H7 (cell line): ENCODE measurements at regions not wholly inside any gene's neighbourhood (a gene's known extent, or its start where the extent isn't known, plus 50 kb on each side); places are given as distances from the start of the nearest gene placed in this dataset.

Experiments
- DNase-seq: peaks from one replicate; pipeline ENCODE4 v3.0.0; 2012
- H3K27me3 ChIP-seq: 2 replicates; pipeline ENCODE4 v1.6.0; 2011; ENCODE audit warnings: mild to moderate bottlenecking, low read length; ENCODE audit not compliant: control insufficient read depth, insufficient read depth
- H3K36me3 ChIP-seq: replicated peaks from 2 replicates; pipeline ENCODE4 v1.5.1; 2011; ENCODE audit warnings: low read length; ENCODE audit not compliant: control insufficient read depth, insufficient read depth
- H3K4me3 ChIP-seq: 2 replicates; pipeline ENCODE4 v1.5.1; 2011; ENCODE audit warnings: low read depth, mild to moderate bottlenecking, control low read depth, low read length, moderate library complexity; ENCODE audit not compliant: insufficient read depth

GRCh38 chr7:94206295-94206694 is 188.4 kb upstream of the COL1A2 start:
- Histone ChIP-seq H3K4me3 (no peak overlapping the region), H3K36me3 (no peaks in the 10 kb centered on the region), H3K27me3 (no peaks in the 10 kb centered on the region)
- DNase-seq: no peak

- Histone ChIP-seq H3K4me3 (no peak overlapping the region), H3K36me3 (no peaks in the 10 kb centered on the region), H3K27me3 (no peaks in the 10 kb centered on the region)
- DNase-seq: no peak
These were observed 182.5 kb upstream of the COL1A2 start for GRCh38 chr7:94212160-94212559.

GRCh38 chr7:94216944-94217461 is 177.7 kb upstream of the COL1A2 start:
- Histone ChIP-seq H3K27me3 (no peaks in the 10 kb centered on the region), H3K4me3 (no peak overlapping the region), H3K36me3 (no peaks in the 10 kb centered on the region)
- DNase-seq: no peak

- no peaks in the 10 kb centered on the region for H3K36me3 ChIP-seq
- H3K4me3 ChIP-seq: no peak overlapping the region
- DNase-seq: no peak
- no peaks in the 10 kb centered on the region for H3K27me3 ChIP-seq
These were observed 176.9 kb upstream of the COL1A2 start for GRCh38 chr7:94217766-94218165.

- no peak for DNase-seq
- no peaks in the 10 kb centered on the region for H3K36me3 ChIP-seq
- H3K27me3 ChIP-seq: no peaks in the 10 kb centered on the region
- no peak overlapping the region for H3K4me3 ChIP-seq
These were observed 172.2 kb upstream of the COL1A2 start for GRCh38 chr7:94222516-94222915.

GRCh38 chr7:94223375-94224084 is 171.2 kb upstream of the COL1A2 start:
- no peak overlapping the region for H3K4me3 ChIP-seq
- peak; percentile 18 for DNase-seq
- no peaks in the 10 kb centered on the region for H3K27me3 ChIP-seq
- no peaks in the 10 kb centered on the region for H3K36me3 ChIP-seq

GRCh38 chr7:94228223-94228622 is 166.5 kb upstream of the COL1A2 start:
- no peak overlapping the region for H3K4me3 ChIP-seq
- no peaks in the 10 kb centered on the region for H3K27me3 ChIP-seq
- H3K36me3 ChIP-seq: no peaks in the 10 kb centered on the region
- DNase-seq: peak; percentile 7

GRCh38 chr7:94228678-94229077 is 166.0 kb upstream of the COL1A2 start:
- no peak for DNase-seq
- Histone ChIP-seq H3K36me3 (no peaks in the 10 kb centered on the region), H3K4me3 (no peak overlapping the region), H3K27me3 (no peaks in the 10 kb centered on the region)

GRCh38 chr7:94231305-94231704 is 163.4 kb upstream of the COL1A2 start:
- H3K4me3 ChIP-seq: no peak overlapping the region
- H3K36me3 ChIP-seq: no peaks in the 10 kb centered on the region
- H3K27me3 ChIP-seq: peaks cover 8% of the 10 kb centered on the region

GRCh38 chr7:94236960-94237359 is 157.7 kb upstream of the COL1A2 start:
- peak; percentile 2 for DNase-seq
- no peak overlapping the region for H3K4me3 ChIP-seq
- H3K36me3 ChIP-seq: no peaks in the 10 kb centered on the region
- H3K27me3 ChIP-seq: peaks cover 17% of the 10 kb centered on the region

More at GRCh38 chr7:94231305-94231704, 163.4 kb upstream of the COL1A2 start:
- no peak for DNase-seq

- no peak overlapping the region for H3K4me3 ChIP-seq
- peaks cover 17% of the 10 kb centered on the region for H3K27me3 ChIP-seq
- H3K36me3 ChIP-seq: no peaks in the 10 kb centered on the region
- DNase-seq: no peak
These were observed 157.3 kb upstream of the COL1A2 start for GRCh38 chr7:94237417-94237816.

GRCh38 chr7:94239661-94240234 is 154.9 kb upstream of the COL1A2 start:
- H3K27me3 ChIP-seq: peaks cover 16% of the 10 kb centered on the region
- no peak overlapping the region for H3K4me3 ChIP-seq
- no peaks in the 10 kb centered on the region for H3K36me3 ChIP-seq
- no peak for DNase-seq

- peaks cover 12% of the 10 kb centered on the region for H3K27me3 ChIP-seq
- H3K36me3 ChIP-seq: no peaks in the 10 kb centered on the region
- no peak overlapping the region for H3K4me3 ChIP-seq
- no peak for DNase-seq
These were observed 153.8 kb upstream of the COL1A2 start for GRCh38 chr7:94240902-94241301.

GRCh38 chr7:94241402-94241925 is 153.2 kb upstream of the COL1A2 start:
- Histone ChIP-seq H3K4me3 (no peak overlapping the region), H3K36me3 (no peaks in the 10 kb centered on the region), H3K27me3 (peaks cover 8% of the 10 kb centered on the region)
- DNase-seq: no peak

- H3K36me3 ChIP-seq: no peaks in the 10 kb centered on the region
- H3K4me3 ChIP-seq: no peak overlapping the region
- DNase-seq: no peak
- peaks cover 1% of the 10 kb centered on the region; the same call in 1 of the 2 replicates for H3K27me3 ChIP-seq
These were observed 151.5 kb upstream of the COL1A2 start for GRCh38 chr7:94243066-94243711.
